PC-9 (cell line): ENCODE measurements at regions not wholly inside any gene's neighbourhood (a gene's known extent, or its start where the extent isn't known, plus 50 kb on each side); places are given as distances from the start of the nearest gene placed in this dataset.

Experiments
- BruUV-seq: library from RNA; stranded (reverse); fragments of 400-500 nt; replicated peaks from 2 replicates; lab custom pipeline; 2021; lab: Mats Ljungman, UMichigan
- CTCF ChIA-PET: fragments of 300-600 bp; sonication (Branson Sonifier 250); formaldehyde crosslinking; loops from one replicate; lab custom pipeline; 2022; ENCODE audit warnings: antibody characterized with exemption; lab: Charles Lee
- POLR2A ChIA-PET: fragments of 300-600 bp; sonication (Branson Sonifier 250); formaldehyde crosslinking; loops from one replicate; lab custom pipeline; 2022; ENCODE audit warnings: antibody characterized with exemption; ENCODE audit not compliant: unreplicated experiment; lab: Charles Lee
- DNase-seq, 2 experiments: peaks; one replicate each; pipeline versions ENCODE4 v3.0.0 to v3.0.0-alpha.2; 2015 to 2022; ENCODE audit warnings: mixed read lengths in 1 of 2
- H2AFZ ChIP-seq: fragments of 200-600 bp; sonication (generic); 2 replicates; pipeline ENCODE4 v1.8.1; 2017; ENCODE audit warnings: antibody characterized with exemption
- H3F3A ChIP-seq: fragments of 200-600 bp; sonication (generic); 2 replicates; pipeline ENCODE4 v1.8.1; 2017; ENCODE audit warnings: antibody characterized with exemption, mild to moderate bottlenecking, low read depth; ENCODE audit not compliant: insufficient read depth
- H3K27ac ChIP-seq: fragments of 200-600 bp; sonication (generic); 2 replicates; pipeline ENCODE4 v1.6.1; 2016; ENCODE audit warnings: mixed run types
- H3K27me3 ChIP-seq: fragments of 200-600 bp; sonication (generic); 2 replicates; pipeline ENCODE4 v1.6.1; 2016; ENCODE audit warnings: low read depth, mixed run types; ENCODE audit not compliant: insufficient read depth
- H3K36me3 ChIP-seq: fragments of 200-600 bp; sonication (generic); 2 replicates; pipeline ENCODE4 v1.6.1; 2016; ENCODE audit warnings: low read depth, mixed run types
- H3K4me1 ChIP-seq: fragments of 200-600 bp; sonication (generic); replicated peaks from 2 replicates; pipeline ENCODE4 v1.6.1; 2016; ENCODE audit warnings: mixed run types; ENCODE audit not compliant: insufficient read depth
- H3K4me2 ChIP-seq: fragments of 200-600 bp; sonication (generic); 2 replicates; pipeline ENCODE4 v1.6.1; 2017; ENCODE audit warnings: mixed run types
- H3K4me3 ChIP-seq: fragments of 200-600 bp; sonication (generic); 2 replicates; pipeline ENCODE4 v1.6.1; 2016; ENCODE audit warnings: mixed run types
- H3K79me2 ChIP-seq: fragments of 200-600 bp; sonication (generic); 2 replicates; pipeline ENCODE4 v1.6.1; 2017; ENCODE audit warnings: low read depth, mixed run types
- H3K9me2 ChIP-seq: fragments of 200-600 bp; sonication (generic); 2 replicates; pipeline ENCODE4 v1.8.1; 2017; ENCODE audit warnings: mild to moderate bottlenecking; ENCODE audit not compliant: insufficient read depth
- H3K9me3 ChIP-seq: fragments of 200-600 bp; sonication (generic); 2 replicates; pipeline ENCODE4 v1.8.1; 2016; ENCODE audit warnings: low read depth; ENCODE audit not compliant: insufficient read depth
- H4K20me1 ChIP-seq: fragments of 200-600 bp; sonication (generic); 2 replicates; pipeline ENCODE4 v1.8.1; 2017; ENCODE audit not compliant: insufficient read depth
- CTCF ChIP-seq: fragments of 200-600 bp; sonication (generic); conservative IDR thresholded peaks from 2 replicates; pipeline ENCODE4 v1.6.1; 2017; ENCODE audit warnings: mixed run types, antibody characterized with exemption, mild to moderate bottlenecking, moderate library complexity
- EZH2 ChIP-seq: fragments of 200-600 bp; sonication (generic); IDR thresholded peaks from 2 replicates; pipeline ENCODE4 v1.8.0; 2017; ENCODE audit warnings: antibody characterized with exemption, low read depth
- intact Hi-C: fragments of 100-400 bp; cut with micrococcal nuclease; formaldehyde crosslinking; loops from one replicate; pipeline ENCODE4 v1.10.0; 2022; ENCODE audit not compliant: unreplicated experiment

- no peak overlapping the region for H2AFZ ChIP-seq
- intact Hi-C loops = no loop called here
- H3K4me3 ChIP-seq = no peak overlapping the region
- H3K36me3 ChIP-seq = no peaks in the 10 kb centered on the region
- H3K27ac ChIP-seq = no peak overlapping the region
- TF ChIP-seq EZH2 (no peak), CTCF (no peak)
- no TSS peak for BruUV-seq
- no peaks in the 10 kb centered on the region for H3F3A ChIP-seq
- no peaks in the 10 kb centered on the region for H3K79me2 ChIP-seq
- ChIA-PET CTCF (no interaction called here), POLR2A (no interaction called here)
- DNase-seq = no peak
- H3K4me1 ChIP-seq = no peaks in the 10 kb centered on the region
- H3K27me3 ChIP-seq = no peaks in the 10 kb centered on the region
- no peak overlapping the region for H3K4me2 ChIP-seq
- H3K9me2 ChIP-seq = no peaks in the 10 kb centered on the region
- H3K9me3 ChIP-seq = no peaks in the 10 kb centered on the region
- no peaks in the 10 kb centered on the region for H4K20me1 ChIP-seq
Observed at GRCh38 chr21:35791541-35792325, 268.6 kb downstream of the SETD4 start.

GRCh38 chr21:35783721-35784120 lies 276.6 kb downstream of the SETD4 start:
- BruUV-seq = no TSS peak
- H3K9me3 ChIP-seq = no peaks in the 10 kb centered on the region
- H3K27me3 ChIP-seq = no peaks in the 10 kb centered on the region
- H3K4me1 ChIP-seq = no peaks in the 10 kb centered on the region
- TF ChIP-seq CTCF (no peak), EZH2 (no peak)
- no peak overlapping the region for H3K27ac ChIP-seq
- no peak overlapping the region for H3K4me3 ChIP-seq
- no peak overlapping the region for H2AFZ ChIP-seq
- no peaks in the 10 kb centered on the region for H4K20me1 ChIP-seq
- CTCF ChIA-PET = no interaction called here
- POLR2A ChIA-PET = no interaction called here
- no peaks in the 10 kb centered on the region for H3F3A ChIP-seq
- no peaks in the 10 kb centered on the region for H3K79me2 ChIP-seq
- no peaks in the 10 kb centered on the region for H3K36me3 ChIP-seq
- no peaks in the 10 kb centered on the region for H3K9me2 ChIP-seq
- DNase-seq = no peak
- intact Hi-C loops = no loop called here
- H3K4me2 ChIP-seq = no peak overlapping the region

GRCh38 chr21:35782667-35783066 lies 277.7 kb downstream of the SETD4 start:
- intact Hi-C loops = no loop called here
- Histone ChIP-seq H3K27me3 (no peaks in the 10 kb centered on the region), H3K9me2 (no peaks in the 10 kb centered on the region), H2AFZ (no peak overlapping the region), H3K4me2 (no peak overlapping the region), H3K27ac (no peak overlapping the region), H3K4me3 (no peak overlapping the region), H4K20me1 (no peaks in the 10 kb centered on the region), H3K4me1 (no peaks in the 10 kb centered on the region), H3K79me2 (no peaks in the 10 kb centered on the region), H3K9me3 (no peaks in the 10 kb centered on the region), H3F3A (no peaks in the 10 kb centered on the region), H3K36me3 (no peaks in the 10 kb centered on the region)
- TF ChIP-seq EZH2 (no peak), CTCF (no peak)
- DNase-seq = no peak
- no TSS peak for BruUV-seq
- ChIA-PET POLR2A (no interaction called here), CTCF (no interaction called here)
